GM10266 (cell line): ENCODE measurements at regions not wholly inside any gene's neighbourhood (a gene's known extent, or its start where the extent isn't known, plus 50 kb on each side); places are given as distances from the start of the nearest gene placed in this dataset.
"Not testable (repeated sequence)": the region's sequence is repeated elsewhere in the genome, so short reads cannot be mapped to it uniquely, and the experiment has no call there.

Experiments used
- DNase-seq: peaks from one replicate; pipeline ENCODE4 v3.0.0; 2012; ENCODE audit errors: extremely low spot score
- CTCF ChIP-seq: IDR thresholded peaks from 2 replicates; pipeline ENCODE4 v1.5.1; 2012; ENCODE audit warnings: mild to moderate bottlenecking, low read depth; ENCODE audit not compliant: control insufficient read depth, insufficient read depth; ENCODE audit errors: missing control alignments

DNA sequence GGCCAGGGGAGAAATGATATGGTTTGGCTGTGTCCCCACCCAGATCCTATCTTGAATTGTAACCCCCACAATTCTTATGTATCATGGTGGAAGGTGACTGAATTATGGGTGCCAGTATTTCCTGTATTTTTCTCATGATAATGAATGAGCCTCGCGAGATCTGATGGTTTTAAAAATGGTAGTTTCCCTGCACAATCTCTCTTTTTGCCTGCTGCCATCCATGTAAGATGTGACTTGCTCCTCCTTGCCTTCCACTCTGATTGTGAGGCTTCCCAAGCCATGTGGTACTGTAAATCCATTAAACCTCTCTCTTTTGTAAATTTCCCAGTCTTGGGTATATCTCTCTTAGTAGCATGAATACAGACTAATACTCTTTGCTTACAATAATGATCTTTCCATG is 1453.9 kb upstream of the B3GALT2 start:
- DNase-seq, result no peak

DNA sequence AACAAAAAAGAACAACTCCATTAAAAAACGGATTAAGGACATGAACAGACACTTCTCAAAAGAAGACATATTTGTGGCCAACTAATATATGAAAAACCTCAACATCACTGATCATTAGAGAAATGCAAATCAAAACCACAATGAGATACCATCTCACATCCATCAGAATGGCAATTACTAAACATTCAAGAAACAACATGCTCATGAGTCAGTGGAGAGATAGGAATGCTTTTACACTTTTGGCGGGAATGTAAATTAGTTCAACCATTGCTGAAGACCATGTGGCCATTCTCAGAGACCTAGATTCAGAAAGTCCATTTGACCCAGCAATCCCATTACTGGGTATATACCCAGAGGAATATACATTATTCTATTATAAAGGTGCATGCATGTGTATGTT is 1442.6 kb upstream of the B3GALT2 start:
- no peak for DNase-seq
- TF ChIP-seq CTCF, result no peak

More for the DNA sequence above, 1453.9 kb upstream of the B3GALT2 start:
- no peak for TF ChIP-seq CTCF

DNA sequence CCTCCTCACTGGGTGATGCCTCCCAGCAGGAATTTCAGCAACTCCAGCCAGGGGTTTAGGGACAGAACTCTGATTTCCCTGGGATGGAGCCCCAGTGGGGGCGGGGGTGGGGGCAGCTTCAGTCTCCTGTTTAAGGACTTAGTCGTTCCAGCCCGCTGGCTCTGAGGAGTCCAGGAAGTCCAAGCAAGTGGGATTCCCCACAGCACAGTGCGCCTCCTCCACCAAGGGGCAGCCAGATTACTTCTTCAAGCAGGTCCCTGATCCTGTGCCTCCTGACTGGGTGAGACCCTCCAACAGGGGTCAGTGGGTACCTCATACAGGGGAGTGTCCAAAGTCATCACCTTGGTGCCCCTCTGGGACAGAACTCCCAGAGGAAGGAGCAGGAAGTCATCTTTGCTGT is 1438.4 kb upstream of the B3GALT2 start:
- DNase-seq, result no peak
- no peak for TF ChIP-seq CTCF

DNA sequence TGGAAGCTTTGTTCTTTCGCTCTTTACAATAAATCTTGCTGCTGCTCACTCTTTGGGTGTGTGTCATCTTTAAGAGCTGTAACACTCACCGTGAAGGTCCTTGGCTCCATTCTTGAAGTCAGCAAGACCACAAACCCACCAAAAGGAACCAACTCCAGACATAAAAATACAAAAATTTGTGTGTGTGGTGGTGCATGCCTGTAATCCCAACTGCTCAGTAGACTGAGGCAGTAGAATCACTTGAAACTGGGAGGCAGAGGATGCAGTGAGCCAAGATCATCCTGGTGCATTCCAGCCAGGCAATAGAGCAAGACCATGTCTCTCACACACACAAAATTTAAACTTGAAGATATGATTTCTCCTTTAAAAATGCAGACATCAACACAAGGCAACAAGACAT is 1431.7 kb upstream of the B3GALT2 start:
- no peak for DNase-seq
- TF ChIP-seq CTCF, result no peak

DNA sequence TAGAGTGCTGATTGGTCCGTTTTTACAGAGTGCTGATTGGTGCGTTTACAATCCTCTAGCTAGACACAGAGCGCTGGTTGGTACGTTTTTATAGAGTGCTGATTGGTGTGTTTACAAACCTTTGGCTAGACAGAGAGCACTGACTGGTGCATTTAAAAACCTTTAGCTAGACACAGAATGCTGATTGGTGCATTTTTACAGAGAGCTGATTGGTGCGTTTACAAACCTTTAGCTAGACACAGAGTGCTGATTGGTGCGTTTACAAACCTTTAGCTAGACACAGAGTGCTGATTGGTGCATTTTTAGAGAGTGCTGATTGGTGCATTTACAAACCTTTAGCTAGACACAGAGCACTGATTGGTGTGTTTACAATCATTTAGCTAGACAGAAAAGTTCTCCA is 1430.9 kb upstream of the B3GALT2 start:
- not testable (repeated sequence) for DNase-seq

DNA sequence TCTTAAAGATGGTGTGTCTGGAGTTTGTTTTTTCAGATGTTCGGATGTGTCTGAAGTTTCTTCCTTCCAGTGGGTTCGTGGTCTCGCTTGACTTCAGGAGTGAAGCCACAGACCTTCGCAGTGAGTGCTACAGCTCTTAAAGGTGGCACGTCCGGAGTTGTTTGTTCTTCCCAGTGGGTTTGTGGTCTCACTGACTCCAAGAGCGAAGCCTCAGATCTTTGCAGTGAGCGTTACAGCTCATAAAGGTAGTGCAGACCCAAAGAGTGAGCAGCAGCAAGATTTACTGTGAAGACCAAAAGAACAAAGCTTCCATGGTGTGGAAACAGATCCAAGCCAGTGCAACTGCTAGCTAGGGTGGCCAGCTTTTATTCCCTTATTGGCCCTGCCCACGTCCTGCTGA is 1430.4 kb upstream of the B3GALT2 start:
- no peak for DNase-seq

GRCh38 chr1:194602184-194602583 is 1415.8 kb upstream of the B3GALT2 start:
- TF ChIP-seq CTCF, result no peak
- no peak for DNase-seq

More for the DNA sequence above, 1430.4 kb upstream of the B3GALT2 start:
- TF ChIP-seq CTCF, result no peak

DNA sequence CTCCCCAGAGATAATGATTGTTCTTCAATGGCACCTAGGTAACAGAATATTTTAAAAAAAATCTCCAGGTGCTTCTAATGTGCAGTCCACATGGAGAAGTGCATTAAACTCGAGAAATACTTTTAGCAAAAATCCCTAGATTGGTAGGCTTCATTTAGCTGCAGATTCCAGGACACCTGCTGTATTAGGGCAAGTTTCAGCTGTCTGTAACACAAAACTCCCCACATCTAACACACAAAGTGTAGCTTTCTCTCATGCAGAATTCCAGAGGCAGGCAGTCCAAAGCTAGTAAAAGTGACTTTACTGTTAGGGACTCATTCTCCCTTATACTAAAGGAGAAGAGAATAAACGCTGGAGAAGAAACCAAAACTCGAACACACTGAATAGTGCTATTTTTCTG is 1414.3 kb upstream of the B3GALT2 start:
- TF ChIP-seq CTCF, result no peak
- no peak for DNase-seq
